HepG2 (cell line): ENCODE measurements at regions not wholly inside any gene's neighbourhood (a gene's known extent, or its start where the extent isn't known, plus 50 kb on each side); places are given as distances from the start of the nearest gene placed in this dataset.

Experiments
- ARNT ChIP-seq: fragments of 450-650 bp; IDR thresholded peaks from 2 replicates; pipeline ENCODE4 v1.6.1; 2017
- BATF2 ChIP-seq: sonication (generic); formaldehyde crosslinking; IDR thresholded peaks from 2 replicates; pipeline ENCODE4 v1.8.0; 2022; ENCODE audit warnings: mild to moderate bottlenecking, missing genetic modification reagents, moderate library complexity
- MAF1 ChIP-seq: sonication (generic); formaldehyde crosslinking; IDR thresholded peaks from 2 replicates; pipeline ENCODE4 v1.5.0; 2020; ENCODE audit warnings: missing genetic modification reagents, borderline replicate concordance
- MTA3 ChIP-seq: sonication (generic); formaldehyde crosslinking; IDR thresholded peaks from 2 replicates; pipeline ENCODE4 v1.4.0; 2020; ENCODE audit warnings: missing genetic modification reagents
- NFE2 ChIP-seq: sonication (generic); formaldehyde crosslinking; IDR thresholded peaks from 2 replicates; pipeline ENCODE4 v1.4.0; 2020; ENCODE audit warnings: missing genetic modification reagents
- PAXIP1 ChIP-seq: sonication (generic); formaldehyde crosslinking; conservative IDR thresholded peaks from 2 replicates; pipeline ENCODE4 v1.4.0; 2020; ENCODE audit warnings: mild to moderate bottlenecking, missing genetic modification reagents, moderate library complexity
- RARG ChIP-seq: sonication (generic); formaldehyde crosslinking; IDR thresholded peaks from 2 replicates; pipeline ENCODE4 v1.4.0; 2020; ENCODE audit warnings: low read depth, mild to moderate bottlenecking, missing genetic modification reagents
- RFX3 ChIP-seq: IDR thresholded peaks from 2 replicates; pipeline ENCODE4 v1.6.1; 2016; ENCODE audit warnings: missing biosample characterization, missing genetic modification reagents
- TCF7 ChIP-seq: sonication (generic); IDR thresholded peaks from 2 replicates; pipeline ENCODE4 v1.6.1; 2016; ENCODE audit warnings: antibody characterized with exemption, low read depth
- TMF1 ChIP-seq: sonication (generic); formaldehyde crosslinking; IDR thresholded peaks from 2 replicates; pipeline ENCODE4 v1.8.1; 2022; ENCODE audit warnings: low read depth, missing genetic modification reagents
- U2AF2 ChIP-seq: fragments of 200-400 bp; formaldehyde crosslinking; IDR thresholded peaks from 2 replicates; pipeline ENCODE4 v1.6.1; 2017; ENCODE audit warnings: low read depth, mild to moderate bottlenecking, low read length
- ZBTB39 ChIP-seq: sonication (generic); formaldehyde crosslinking; IDR thresholded peaks from 2 replicates; pipeline ENCODE4 v1.5.0; 2020; ENCODE audit warnings: missing genetic modification reagents
- ZFP36 ChIP-seq: fragments of 150-350 bp; IDR thresholded peaks from 2 replicates; pipeline ENCODE4 v1.6.1; 2018; ENCODE audit warnings: borderline replicate concordance, low read length, low read depth; ENCODE audit not compliant: partially characterized antibody
- ZFP37 ChIP-seq: sonication (generic); formaldehyde crosslinking; IDR thresholded peaks from 2 replicates; pipeline ENCODE4 v1.4.0; 2020; ENCODE audit warnings: missing genetic modification reagents, borderline replicate concordance
- ZMAT3 ChIP-seq: sonication (generic); formaldehyde crosslinking; conservative IDR thresholded peaks from 2 replicates; pipeline ENCODE4 v1.7.0; 2021; ENCODE audit warnings: missing genetic modification reagents
- ZNF224 ChIP-seq: sonication (generic); formaldehyde crosslinking; IDR thresholded peaks from 2 replicates; pipeline ENCODE4 v1.5.0; 2020; ENCODE audit warnings: mild to moderate bottlenecking, missing genetic modification reagents
- ZNF605 ChIP-seq: sonication (generic); formaldehyde crosslinking; IDR thresholded peaks from 2 replicates; pipeline ENCODE4 v1.8.0; 2022; ENCODE audit warnings: mild to moderate bottlenecking, missing genetic modification reagents
- ZNF790 ChIP-seq: sonication (generic); formaldehyde crosslinking; IDR thresholded peaks from 2 replicates; pipeline ENCODE4 v1.8.0; 2022; ENCODE audit warnings: missing genetic modification reagents, mild to moderate bottlenecking, borderline replicate concordance
- ZNF879 ChIP-seq: sonication (generic); formaldehyde crosslinking; IDR thresholded peaks from 2 replicates; pipeline ENCODE4 v1.8.1; 2023; ENCODE audit warnings: missing genetic modification reagents
- ZZZ3 ChIP-seq: sonication (generic); formaldehyde crosslinking; IDR thresholded peaks from 2 replicates; pipeline ENCODE4 v1.4.0; 2020; ENCODE audit warnings: missing genetic modification reagents, mild to moderate bottlenecking, borderline replicate concordance
- TF ChIP-seq, protein P1 (sequence below): sonication (generic); formaldehyde crosslinking; IDR thresholded peaks from 2 replicates; pipeline ENCODE4 v1.5.0; 2020; ENCODE audit warnings: missing genetic modification reagents

GRCh38 chr2:41840702-41841551 lies 206.9 kb upstream of the PKDCC start (continued):
- TF ChIP-seq ZNF790 = no peak
- TF ChIP-seq RARG (CRISPR knock-in tag) = 0 out of 2 replicates have a peak, but pooled peaks have one; percentile 14
- TF ChIP-seq RFX3 (CRISPR knock-in tag) = no peak
- TF ChIP-seq TCF7 = no peak
- peak; percentile 17; the same call in 1 of the 2 replicates for TF ChIP-seq PAXIP1 (CRISPR knock-in tag)
- TF ChIP-seq MAF1 (CRISPR knock-in tag) = no peak; the same call in 1 of the 2 replicates
- peak; percentile 34; the same call in 1 of the 2 replicates for TF ChIP-seq ZNF224 (CRISPR knock-in tag)
- TF ChIP-seq ARNT = no peak
- peak; percentile 92; the same call in 1 of the 2 replicates for TF ChIP-seq ZNF879 (CRISPR knock-in tag)
- no peak for TF ChIP-seq MTA3
- no peak for TF ChIP-seq BATF2 (CRISPR knock-in tag)
- TF ChIP-seq, protein P1, sequence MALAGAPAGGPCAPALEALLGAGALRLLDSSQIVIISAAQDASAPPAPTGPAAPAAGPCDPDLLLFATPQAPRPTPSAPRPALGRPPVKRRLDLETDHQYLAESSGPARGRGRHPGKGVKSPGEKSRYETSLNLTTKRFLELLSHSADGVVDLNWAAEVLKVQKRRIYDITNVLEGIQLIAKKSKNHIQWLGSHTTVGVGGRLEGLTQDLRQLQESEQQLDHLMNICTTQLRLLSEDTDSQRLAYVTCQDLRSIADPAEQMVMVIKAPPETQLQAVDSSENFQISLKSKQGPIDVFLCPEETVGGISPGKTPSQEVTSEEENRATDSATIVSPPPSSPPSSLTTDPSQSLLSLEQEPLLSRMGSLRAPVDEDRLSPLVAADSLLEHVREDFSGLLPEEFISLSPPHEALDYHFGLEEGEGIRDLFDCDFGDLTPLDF (CRISPR knock-in tag) = no peak; the same call in 1 of the 2 replicates
- no peak for TF ChIP-seq NFE2
- peak; percentile 35 for TF ChIP-seq ZZZ3 (CRISPR knock-in tag)
- TF ChIP-seq U2AF2 = no peak
- TF ChIP-seq ZMAT3 (CRISPR knock-in tag) = peak; percentile 90
- TF ChIP-seq TMF1 (CRISPR knock-in tag) = 0 out of 2 replicates have a peak, but pooled peaks have one; percentile 44
- peak; percentile 93 for TF ChIP-seq ZNF605 (CRISPR knock-in tag)
- TF ChIP-seq ZBTB39 = no peak
- peak; percentile 68; the same call in 1 of the 2 replicates for TF ChIP-seq ZFP37 (CRISPR knock-in tag)
- TF ChIP-seq ZFP36 = peak; percentile 50
